ENCODE measurements at regions not wholly inside any gene's neighbourhood (a gene's known extent, or its start where the extent isn't known, plus 50 kb on each side); places are given as distances from the start of the nearest gene placed in this dataset.
"Not testable (repeated sequence)": the region's sequence is repeated elsewhere in the genome, so short reads cannot be mapped to it uniquely, and the experiment has no call there.

GRCh38 chr10:34895046-34895445 is 80.0 kb upstream of the PARD3 start:
- CTCF ChIA-PET, result interaction anchor here (0.9 to 1.0 kb wide), 2 partner anchors 10 to 39 kb away, joined by 3 read pairs; no protein-coding TSS in a partner anchor
- FAIRE-seq; H3K4me3 ChIP-seq; ATAC-seq; H3K27ac ChIP-seq; H3K4me1 ChIP-seq; DNase-seq (ENCODE audit: low read depth in 1 of 2, low spot score in 1 of 2); H3K9me3 ChIP-seq; H3K4me2 ChIP-seq; POLR2A ChIA-PET: not testable (repeated sequence)
- WGBS (ENCODE audit: missing lambda C conversion rate), result 87% methylated on average over 3 of the region's 3 CpGs

- 90% methylated on average over 5 of the region's 6 CpGs for WGBS (ENCODE audit: missing lambda C conversion rate)
- FAIRE-seq, result not testable (repeated sequence)
Measured at GRCh38 chr10:34892521-34892920, 77.4 kb upstream of the PARD3 start.

DNA sequence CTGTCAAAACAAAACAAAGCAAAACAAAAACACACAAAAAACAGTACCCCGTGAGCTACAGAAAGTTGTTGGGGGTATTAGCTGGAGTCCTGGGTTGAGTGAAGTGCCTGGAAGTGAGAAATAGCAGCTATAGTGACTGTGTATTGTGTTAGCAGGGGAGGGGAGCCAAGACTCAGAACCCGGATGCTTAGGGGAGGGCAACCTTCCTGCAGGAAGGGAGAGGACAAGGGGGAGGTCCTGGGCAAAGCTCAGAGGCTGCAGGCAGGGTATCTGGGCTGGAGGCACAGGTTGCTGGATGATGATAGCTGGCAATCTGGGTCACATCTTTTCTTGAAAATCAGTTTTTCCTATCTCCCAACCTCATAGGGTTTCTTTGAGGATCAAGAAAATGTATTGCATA is 75.8 kb upstream of the PARD3 start:
- DNase-seq (ENCODE audit: low read depth in 1 of 2, low spot score in 1 of 2), result no peak
- no peak overlapping the region for H3K4me2 ChIP-seq

More at GRCh38 chr10:34892521-34892920, 77.4 kb upstream of the PARD3 start:
- CTCF ChIA-PET, result interaction anchor here (0.5 kb wide), 1 partner anchor 193 kb away, joined by 4 read pairs; no protein-coding TSS in a partner anchor
- DNase-seq (ENCODE audit: low read depth in 1 of 2, low spot score in 1 of 2); H3K4me3 ChIP-seq; H3K27ac ChIP-seq; ATAC-seq; POLR2A ChIA-PET; H3K4me2 ChIP-seq; H3K9me3 ChIP-seq: not testable (repeated sequence)
- peaks cover 11% of the 10 kb centered on the region for H3K4me1 ChIP-seq

More for the DNA sequence above, 75.8 kb upstream of the PARD3 start:
- FAIRE-seq (no peak), ATAC-seq (peak in 1 of 2 experiments; percentile 39; a peak in 1 of 6 replicates)
- 45% methylated on average over 2 of the region's 2 CpGs for WGBS (ENCODE audit: missing lambda C conversion rate)
- 0 out of 6 replicates have a peak overlapping the region, but pooled peaks of 1 of the 2 experiments have one; percentile 18 for H3K27ac ChIP-seq
- H3K4me3 ChIP-seq, result no peak overlapping the region
- ChIA-PET POLR2A (no interaction called here), CTCF (no interaction called here)
- H3K4me1 ChIP-seq, result peaks cover 11% of the 10 kb centered on the region
- TF ChIP-seq HDAC2 (IDR thresholded peaks at IDR 0.05), result no peak
- TF ChIP-seq BCL3 (IDR thresholded peaks at IDR 0.05), result no peak
- no peak for TF ChIP-seq FOSB (CRISPR knock-in tag; IDR thresholded peaks at IDR 0.05)
- TF ChIP-seq POLR2AphosphoS2 (conservative IDR thresholded peaks at IDR 0.05; ENCODE audit: low read length), result no peak
- TF ChIP-seq CEBPB (IDR thresholded peaks at IDR 0.05), result no peak
- no peak for TF ChIP-seq CHD4 (IDR thresholded peaks at IDR 0.05; ENCODE audit: borderline replicate concordance)
- TF ChIP-seq CBX8 (IDR thresholded peaks at IDR 0.05), result no peak
- TF ChIP-seq, protein P1, sequence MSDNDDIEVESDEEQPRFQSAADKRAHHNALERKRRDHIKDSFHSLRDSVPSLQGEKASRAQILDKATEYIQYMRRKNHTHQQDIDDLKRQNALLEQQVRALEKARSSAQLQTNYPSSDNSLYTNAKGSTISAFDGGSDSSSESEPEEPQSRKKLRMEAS (IDR thresholded peaks at IDR 0.05), result no peak
- TF ChIP-seq TP53 (CRISPR knock-in tag; IDR thresholded peaks at IDR 0.05), result no peak
- no peak for TF ChIP-seq ZNF302 (CRISPR knock-in tag; IDR thresholded peaks at IDR 0.05)
- TF ChIP-seq BHLHE40 (IDR thresholded peaks at IDR 0.05; ENCODE audit: low read depth, low read length), result no peak
- no peak for TF ChIP-seq REST (IDR thresholded peaks at IDR 0.05)
- no peak for TF ChIP-seq NR3C1 (IDR thresholded peaks at IDR 0.05)
- no peak for TF ChIP-seq MAZ (IDR thresholded peaks at IDR 0.05; ENCODE audit: borderline replicate concordance, low read depth, low read length)
- no peak for TF ChIP-seq RAD21 (conservative IDR thresholded peaks at IDR 0.05 in 1 of 2, IDR thresholded peaks at IDR 0.05 in 1 of 2)
- TF ChIP-seq SMC3 (IDR thresholded peaks at IDR 0.05), result no peak
- no peak for TF ChIP-seq TFCP2L1 (CRISPR knock-in tag; IDR thresholded peaks at IDR 0.05)
- TF ChIP-seq SREBF2 (IDR thresholded peaks at IDR 0.05), result no peak
- TF ChIP-seq CHD2 (IDR thresholded peaks at IDR 0.05; ENCODE audit: low read length, partially characterized antibody), result no peak
- no peaks in the 10 kb centered on the region for H3K9me3 ChIP-seq
